Progenitor cell of endocrine pancreas (in vitro differentiated cells): ENCODE measurements at regions not wholly inside any gene's neighbourhood (a gene's known extent, or its start where the extent isn't known, plus 50 kb on each side); places are given as distances from the start of the nearest gene placed in this dataset.

Experiments
- DNase-seq: peaks from one replicate; pipeline ENCODE4 v3.0.0; 2021; ENCODE audit warnings: low spot score; ENCODE audit not compliant: unreplicated experiment
- H3K27ac Mint-ChIP-seq: 2 replicates; pipeline ENCODE4 v1.8.0; 2021; ENCODE audit warnings: mild to moderate bottlenecking, moderate library complexity, mixed read lengths
- H3K27me3 Mint-ChIP-seq: 2 replicates; pipeline ENCODE4 v1.8.0; 2021; ENCODE audit warnings: mixed read lengths
- H3K36me3 Mint-ChIP-seq: 2 replicates; pipeline ENCODE4 v1.8.0; 2022; ENCODE audit warnings: mixed read lengths; ENCODE audit not compliant: insufficient read depth
- H3K4me1 Mint-ChIP-seq: 2 replicates; pipeline ENCODE4 v1.8.0; 2021; ENCODE audit warnings: low read depth, mixed read lengths
- H3K4me3 Mint-ChIP-seq: 2 replicates; pipeline ENCODE4 v1.8.0; 2021; ENCODE audit warnings: low read depth, mild to moderate bottlenecking, moderate library complexity, mixed read lengths
- H3K9me3 Mint-ChIP-seq: 2 replicates; pipeline ENCODE4 v1.8.0; 2021; ENCODE audit warnings: low read depth, mixed read lengths
- TF ChIP-seq, protein P1 (sequence below): fragments of 200-600 bp; sonication (generic); IDR thresholded peaks from one replicate; pipeline ENCODE4 v1.5.0; 2021; ENCODE audit warnings: antibody characterized with exemption, mild to moderate bottlenecking; ENCODE audit not compliant: unreplicated experiment

DNA sequence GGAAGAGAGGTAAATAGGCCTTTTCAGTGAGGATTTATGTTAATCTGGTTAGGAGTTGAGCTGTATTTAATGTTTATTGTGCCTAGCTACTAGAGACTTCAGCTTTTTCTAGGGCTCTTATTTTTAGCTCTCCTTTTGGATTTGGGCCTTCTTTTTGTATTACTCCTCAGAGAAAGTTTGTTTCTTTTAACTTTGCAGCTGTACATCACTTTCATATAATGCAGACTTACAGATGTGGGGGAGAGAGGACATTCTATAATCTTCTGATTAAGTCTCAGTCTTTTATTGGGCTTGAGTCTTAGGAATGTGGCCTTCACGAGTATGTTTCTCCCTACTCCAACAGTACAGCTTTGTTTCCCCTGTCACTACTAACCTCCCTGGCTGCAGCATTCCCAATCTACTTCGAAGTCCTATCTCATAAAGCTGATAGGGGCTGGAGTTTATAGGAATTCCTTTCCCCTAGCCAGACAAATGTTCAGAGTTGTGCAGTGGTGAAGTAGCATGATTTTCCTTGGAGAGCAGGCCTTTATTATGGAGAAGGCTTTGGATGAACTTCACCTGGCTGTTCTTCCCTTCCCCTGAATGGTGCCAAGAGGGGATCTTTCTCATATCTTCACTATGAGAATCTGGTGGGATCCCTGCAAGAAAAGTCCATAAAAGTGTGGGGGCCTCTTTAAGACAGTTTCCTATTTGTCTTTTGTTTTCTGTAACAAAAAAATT is 82.2 kb upstream of the CBLB start:
- Mint-ChIP-seq H3K27me3 (no peaks in the 10 kb centered on the region), H3K4me1 (peaks cover 6% of the 10 kb centered on the region), H3K36me3 (no peaks in the 10 kb centered on the region), H3K27ac (peak overlapping the region; percentile 30), H3K9me3 (no peaks in the 10 kb centered on the region), H3K4me3 (no peak overlapping the region)
- TF ChIP-seq, protein P1, sequence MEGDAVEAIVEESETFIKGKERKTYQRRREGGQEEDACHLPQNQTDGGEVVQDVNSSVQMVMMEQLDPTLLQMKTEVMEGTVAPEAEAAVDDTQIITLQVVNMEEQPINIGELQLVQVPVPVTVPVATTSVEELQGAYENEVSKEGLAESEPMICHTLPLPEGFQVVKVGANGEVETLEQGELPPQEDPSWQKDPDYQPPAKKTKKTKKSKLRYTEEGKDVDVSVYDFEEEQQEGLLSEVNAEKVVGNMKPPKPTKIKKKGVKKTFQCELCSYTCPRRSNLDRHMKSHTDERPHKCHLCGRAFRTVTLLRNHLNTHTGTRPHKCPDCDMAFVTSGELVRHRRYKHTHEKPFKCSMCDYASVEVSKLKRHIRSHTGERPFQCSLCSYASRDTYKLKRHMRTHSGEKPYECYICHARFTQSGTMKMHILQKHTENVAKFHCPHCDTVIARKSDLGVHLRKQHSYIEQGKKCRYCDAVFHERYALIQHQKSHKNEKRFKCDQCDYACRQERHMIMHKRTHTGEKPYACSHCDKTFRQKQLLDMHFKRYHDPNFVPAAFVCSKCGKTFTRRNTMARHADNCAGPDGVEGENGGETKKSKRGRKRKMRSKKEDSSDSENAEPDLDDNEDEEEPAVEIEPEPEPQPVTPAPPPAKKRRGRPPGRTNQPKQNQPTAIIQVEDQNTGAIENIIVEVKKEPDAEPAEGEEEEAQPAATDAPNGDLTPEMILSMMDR, result no peak
- DNase-seq, result no peak

DNA sequence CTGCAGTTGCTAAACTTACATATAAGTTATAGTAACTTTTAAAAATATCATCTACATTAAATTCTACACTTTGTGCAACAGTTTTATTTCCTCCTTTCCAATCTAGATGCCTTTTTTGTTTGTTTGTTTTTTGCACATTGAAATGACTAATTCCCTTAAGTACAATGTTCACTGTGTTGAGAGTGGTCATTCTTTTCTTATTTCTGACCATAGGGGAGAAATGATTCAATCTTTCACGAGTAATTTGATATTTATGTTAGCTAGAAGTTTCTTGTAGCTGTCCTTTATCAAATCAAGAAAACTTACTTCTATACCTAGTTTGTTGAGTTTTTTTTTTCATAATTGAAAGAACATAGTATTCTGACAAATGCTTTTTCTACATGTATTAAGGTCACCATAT is 85.0 kb upstream of the CBLB start:
- H3K36me3 Mint-ChIP-seq, result no peaks in the 10 kb centered on the region

DNA sequence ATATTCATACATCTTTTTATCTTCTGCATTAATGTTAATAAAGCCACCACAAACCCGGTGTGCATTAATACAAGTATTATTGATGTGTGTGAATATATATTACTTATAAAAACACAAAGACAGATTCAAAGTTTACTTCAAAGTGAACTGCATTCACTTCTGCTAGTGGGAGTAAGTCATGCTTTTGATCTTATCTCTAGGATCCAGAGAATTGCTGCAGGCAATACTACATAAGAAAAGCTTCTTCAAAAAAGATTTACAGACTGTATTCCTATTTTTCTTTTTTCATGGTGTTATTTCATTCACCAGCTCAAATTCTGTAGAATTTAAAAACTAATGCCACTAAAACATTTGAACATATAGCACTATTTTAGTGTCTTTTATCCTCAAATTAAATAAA is 87.5 kb upstream of the CBLB start:
- Mint-ChIP-seq H3K27me3 (no peaks in the 10 kb centered on the region), H3K4me1 (peaks cover 1% of the 10 kb centered on the region), H3K36me3 (no peaks in the 10 kb centered on the region), H3K4me3 (no peak overlapping the region), H3K27ac (no peak overlapping the region), H3K9me3 (peaks cover under 1% of the 10 kb centered on the region)
- DNase-seq, result no peak
- TF ChIP-seq, protein P1, result no peak

More for the DNA sequence above, 85.0 kb upstream of the CBLB start:
- H3K27me3 Mint-ChIP-seq, result no peaks in the 10 kb centered on the region
- no peak for DNase-seq
- H3K9me3 Mint-ChIP-seq, result no peaks in the 10 kb centered on the region
- H3K27ac Mint-ChIP-seq, result no peak overlapping the region
- H3K4me3 Mint-ChIP-seq, result no peak overlapping the region
- TF ChIP-seq, protein P1, result no peak
- peaks cover 6% of the 10 kb centered on the region for H3K4me1 Mint-ChIP-seq

DNA sequence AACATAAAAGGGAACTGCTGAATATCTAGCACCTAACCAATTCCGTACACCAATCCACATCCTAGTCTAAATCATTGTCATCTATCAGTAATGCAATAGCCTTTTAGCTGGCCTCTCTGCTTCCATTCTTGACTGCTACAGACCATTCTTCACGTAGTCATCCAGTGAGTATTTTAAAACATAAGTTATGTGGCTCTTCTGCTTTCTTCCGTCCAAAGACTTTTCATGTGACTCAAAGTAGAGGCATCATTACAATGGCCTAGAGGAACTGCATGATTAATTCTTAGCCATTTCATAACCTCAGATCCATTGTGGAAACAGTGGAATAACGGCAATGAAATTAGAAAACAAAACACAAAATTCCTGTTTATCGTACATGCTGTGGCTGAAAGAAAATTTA is 88.9 kb upstream of the CBLB start:
- Mint-ChIP-seq H3K4me1 (no peaks in the 10 kb centered on the region), H3K4me3 (no peak overlapping the region), H3K27ac (no peak overlapping the region), H3K9me3 (peaks cover 6% of the 10 kb centered on the region), H3K36me3 (no peaks in the 10 kb centered on the region), H3K27me3 (no peaks in the 10 kb centered on the region)
- no peak for DNase-seq
- TF ChIP-seq, protein P1, result no peak

DNA sequence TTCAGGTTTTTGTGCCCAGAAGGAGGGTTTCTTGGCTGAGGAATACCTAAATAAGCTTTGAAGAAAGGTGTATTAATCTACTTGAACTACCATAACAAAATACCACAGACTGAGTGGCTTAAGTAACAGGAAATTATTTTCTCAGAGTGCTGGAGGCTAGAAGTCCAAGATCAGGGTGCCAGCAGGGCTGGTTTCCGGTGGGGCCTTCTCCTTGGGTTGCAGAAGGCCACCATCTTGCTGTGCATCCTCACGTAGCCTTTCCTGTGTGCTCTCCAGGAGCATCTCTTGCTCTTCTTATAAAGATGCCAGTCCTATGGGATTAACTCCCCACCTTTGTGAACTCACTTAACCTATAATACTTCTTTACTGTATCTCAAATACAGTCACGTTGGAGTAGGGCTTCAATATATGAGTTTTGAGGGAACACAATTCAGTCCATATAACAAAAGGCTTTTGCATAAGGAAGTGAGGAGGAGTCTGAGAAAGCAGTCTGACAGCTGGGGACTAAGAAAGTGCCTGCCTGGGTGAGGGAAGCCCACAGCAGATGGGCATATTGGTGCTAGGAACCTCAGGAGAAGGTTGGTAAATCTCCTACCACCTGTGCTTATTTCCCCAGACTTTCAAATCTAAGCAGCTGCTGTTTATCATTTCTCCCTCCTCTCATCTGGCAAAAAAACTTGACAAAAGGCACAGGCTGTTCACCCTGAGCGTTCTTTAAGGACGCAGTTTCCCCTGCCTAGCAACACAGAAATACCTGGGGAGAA is 89.6 kb upstream of the CBLB start:
- H3K9me3 Mint-ChIP-seq, result peaks cover 9% of the 10 kb centered on the region
- H3K27ac Mint-ChIP-seq, result no peak overlapping the region

More for the DNA sequence above, 89.6 kb upstream of the CBLB start:
- no peaks in the 10 kb centered on the region for H3K36me3 Mint-ChIP-seq
- no peaks in the 10 kb centered on the region for H3K4me1 Mint-ChIP-seq
- no peak overlapping the region for H3K4me3 Mint-ChIP-seq
- TF ChIP-seq, protein P1, result no peak
- H3K27me3 Mint-ChIP-seq, result no peaks in the 10 kb centered on the region
- DNase-seq, result no peak
